GM12878 (cell line): ENCODE measurements at regions not wholly inside any gene's neighbourhood (a gene's known extent, or its start where the extent isn't known, plus 50 kb on each side); places are given as distances from the start of the nearest gene placed in this dataset.

ENCODE experiments used
- ATAC-seq: fragments of 200-7000 bp; cut with Tn5 transposase; 3 replicates; pipeline ENCODE4 v1.9.1; 2020; ENCODE audit warnings: mild to moderate bottlenecking, moderate library complexity
- BruUV-seq: library from RNA; stranded (reverse); fragments of 400-500 nt; replicated peaks from 2 replicates; lab custom pipeline; 2021; lab: Mats Ljungman, UMichigan
- CTCF ChIA-PET: fragments of 300-600 bp; sonication (Branson Sonifier 250); formaldehyde crosslinking; extraction: SDS; loops from one replicate; lab custom pipeline; 2021; ENCODE audit warnings: inconsistent platforms; lab: Yijun Ruan, JAX
- POLR2A ChIA-PET: fragments of 350-600 bp; formaldehyde crosslinking; extraction: SDS; loops from one replicate; lab custom pipeline; 2021; ENCODE audit warnings: inconsistent platforms; lab: Charles Lee
- RAD21 ChIA-PET: fragments of 300-600 bp; sonication (Branson Sonifier 250); formaldehyde crosslinking; loops from one replicate; lab custom pipeline; 2023; ENCODE audit warnings: antibody characterized with exemption; ENCODE audit not compliant: unreplicated experiment; lab: Charles Lee
- SMC1A ChIA-PET: fragments of 300-600 bp; sonication (Branson Sonifier 250); formaldehyde crosslinking; loops from one replicate; lab custom pipeline; 2023; ENCODE audit not compliant: unreplicated experiment, uncharacterized antibody; lab: Charles Lee
- DNase-seq: peaks from one replicate; pipeline ENCODE4 v3.0.0-alpha.2; 2011; ENCODE audit warnings: low read depth, low spot score
- FAIRE-seq: peaks from 3 replicates; lab custom pipeline; 2011; peaks lifted over from hg19 to GRCh38; lab: Jason Lieb, UNC
- H2AFZ ChIP-seq: 2 replicates; pipeline ENCODE4 v1.6.0; 2011; ENCODE audit warnings: low read depth, low read length, control low read depth; ENCODE audit not compliant: control insufficient read depth
- H3K27ac ChIP-seq: 2 replicates; pipeline ENCODE4 v1.5.1; 2011; ENCODE audit warnings: control low read depth; ENCODE audit not compliant: control insufficient read depth, insufficient read depth
- H3K27me3 ChIP-seq, 2 experiments: replicated peaks in 1 of 2; 2 replicates each; pipeline versions ENCODE4 v1.6.0 to v1.6.1; 2011; ENCODE audit warnings: low read length in 1 of 2; ENCODE audit not compliant: control insufficient read depth in 2 of 2, insufficient read depth in 2 of 2
- H3K36me3 ChIP-seq, 2 experiments: 2 replicates each; pipeline ENCODE4 v1.5.1; 2011; ENCODE audit warnings: low read length in 1 of 2; ENCODE audit not compliant: control insufficient read depth in 2 of 2, insufficient read depth in 2 of 2
- H3K4me1 ChIP-seq: 2 replicates; pipeline ENCODE4 v1.6.1; 2011; ENCODE audit warnings: mild to moderate bottlenecking, low read length, moderate library complexity, mixed read lengths; ENCODE audit not compliant: control insufficient read depth, insufficient read depth
- H3K4me2 ChIP-seq: 2 replicates; pipeline ENCODE4 v1.6.0; 2011; ENCODE audit warnings: control low read depth; ENCODE audit not compliant: control insufficient read depth, insufficient read depth
- H3K4me3 ChIP-seq: fragments of 200-600 bp; sonication (generic); 2 replicates; pipeline ENCODE4 v1.5.1; 2016
- H3K79me2 ChIP-seq: 2 replicates; pipeline ENCODE4 v1.6.0; 2011; ENCODE audit warnings: low read length; ENCODE audit not compliant: control insufficient read depth, insufficient read depth
- H3K9ac ChIP-seq: 2 replicates; pipeline ENCODE4 v1.8.0; 2011; ENCODE audit warnings: low read length, control low read depth, mixed read lengths; ENCODE audit not compliant: control insufficient read depth, insufficient read depth
- H3K9me3 ChIP-seq: replicated peaks from 3 replicates; pipeline ENCODE4 v1.5.1; 2011; ENCODE audit warnings: mild to moderate bottlenecking, low read length; ENCODE audit not compliant: control insufficient read depth, insufficient read depth
- H4K20me1 ChIP-seq: 2 replicates; pipeline ENCODE4 v1.6.0; 2011; ENCODE audit not compliant: control insufficient read depth, insufficient read depth
- BMI1 ChIP-seq: fragments of 450-650 bp; IDR thresholded peaks from 2 replicates; pipeline ENCODE4 v1.6.1; 2016; ENCODE audit warnings: mild to moderate bottlenecking, moderate library complexity, borderline replicate concordance
- CHD1 ChIP-seq: IDR thresholded peaks from 2 replicates; pipeline ENCODE4 v1.6.1; 2012; ENCODE audit warnings: low read depth, low read length, improper control_type of control experiment
- MAX ChIP-seq: IDR thresholded peaks from 2 replicates; pipeline ENCODE4 v1.6.1; 2012; ENCODE audit warnings: low read depth, low read length, improper control_type of control experiment
- NBN ChIP-seq: fragments of 450-650 bp; IDR thresholded peaks from 2 replicates; pipeline ENCODE4 v1.6.1; 2016
- NFIC ChIP-seq: IDR thresholded peaks from 2 replicates; pipeline ENCODE4 v1.6.1; 2012; ENCODE audit warnings: low read depth, mild to moderate bottlenecking, inconsistent platforms, low read length, moderate library complexity
- NFXL1 ChIP-seq: fragments of 450-650 bp; IDR thresholded peaks from 2 replicates; pipeline ENCODE4 v1.6.1; 2017; ENCODE audit warnings: antibody characterized with exemption, mild to moderate bottlenecking, borderline replicate concordance
- NKRF ChIP-seq: fragments of 450-650 bp; conservative IDR thresholded peaks from 2 replicates; pipeline ENCODE4 v1.6.1; 2017; ENCODE audit warnings: mild to moderate bottlenecking, moderate library complexity
- POLR2AphosphoS2 ChIP-seq: IDR thresholded peaks from 2 replicates; pipeline ENCODE4 v1.6.1; 2011; ENCODE audit warnings: low read depth, mild to moderate bottlenecking, low read length, improper control_type of control experiment, moderate library complexity
- RAD21 ChIP-seq: IDR thresholded peaks from 2 replicates; pipeline ENCODE4 v1.6.1; 2011; ENCODE audit warnings: mild to moderate bottlenecking, low read depth, low read length, moderate library complexity; ENCODE audit not compliant: insufficient read depth
- WGBS: methylation state at CpG from one replicate; pipeline ENCODE4 v1.1.6; 2016; ENCODE audit warnings: low lambda C conversion rate; ENCODE audit not compliant: insufficient replicate concordance, insufficient coverage; ENCODE audit errors: missing lambda C conversion rate; 5-methylcytosine and 5-hydroxymethylcytosine counted together
- in situ Hi-C: fragments of 300-500 bp; cut with MboI; formaldehyde crosslinking; loops from 9 replicates; pipeline ENCODE4 v1.14.3; 2018; ENCODE audit warnings: mixed read lengths
- intact Hi-C: fragments of 100-400 bp; cut with micrococcal nuclease; formaldehyde crosslinking; loops from one replicate; pipeline ENCODE4 v1.14.2; 2022; ENCODE audit not compliant: unreplicated experiment

DNA sequence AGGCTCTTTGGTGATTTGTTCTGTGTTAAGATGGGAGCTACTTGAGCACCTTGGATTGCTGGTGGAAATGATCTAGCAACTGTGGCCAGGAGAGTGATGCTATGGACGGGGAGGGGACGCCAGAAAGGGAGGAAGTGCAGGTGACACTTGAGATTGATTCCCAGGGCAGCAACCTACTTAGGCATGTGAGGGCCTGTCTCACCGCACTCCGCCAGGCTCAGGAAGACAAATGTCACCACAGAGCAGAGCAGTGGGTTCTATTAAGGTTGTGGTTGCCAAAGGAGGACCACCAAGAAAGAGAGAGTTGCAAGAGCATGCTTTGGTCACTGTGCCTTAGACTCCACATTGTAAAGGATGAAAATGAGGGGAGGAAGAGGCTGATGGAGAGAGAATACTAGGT is 404.3 kb downstream of the IRX1 start (continued):
- TF ChIP-seq POLR2AphosphoS2: no peak
- no peak for TF ChIP-seq NFIC
- TF ChIP-seq RAD21: no peak

- SMC1A ChIA-PET: no interaction called here
- 21% methylated on average over 12 of the region's 12 CpGs for WGBS
- Histone ChIP-seq H2AFZ (no peak overlapping the region), H4K20me1 (no peaks in the 10 kb centered on the region), H3K4me2 (no peak overlapping the region), H3K9me3 (no peaks in the 10 kb centered on the region; the same call in 2 of the 3 replicates), H3K79me2 (no peaks in the 10 kb centered on the region), H3K4me1 (no peaks in the 10 kb centered on the region), H3K36me3 (no peaks in the 10 kb centered on the region), H3K27ac (no peak overlapping the region), H3K4me3 (no peak overlapping the region), H3K27me3 (no peaks in the 10 kb centered on the region), H3K9ac (no peak overlapping the region)
- FAIRE-seq (no peak), ATAC-seq (no peak), DNase-seq (no peak)
- intact Hi-C loops: no loop called here
- POLR2A ChIA-PET: no interaction called here
- CTCF ChIA-PET: no interaction called here
- RAD21 ChIA-PET: no interaction called here
- no TSS peak for BruUV-seq
- in situ Hi-C loops: no loop called here
- TF ChIP-seq NFXL1: no peak
- no peak for TF ChIP-seq NKRF
- no peak for TF ChIP-seq BMI1
- no peak for TF ChIP-seq NBN
- TF ChIP-seq MAX: no peak
- no peak for TF ChIP-seq CHD1
Measured at GRCh38 chr5:4001004-4001403, 405.4 kb downstream of the IRX1 start.
